ENCODE measurements at regions not wholly inside any gene's neighbourhood (a gene's known extent, or its start where the extent isn't known, plus 50 kb on each side); places are given as distances from the start of the nearest gene placed in this dataset.

- Histone ChIP-seq H3K9me2 (no peaks in the 10 kb centered on the region), H3K9ac (no peak overlapping the region), H3K4me2 (no peak overlapping the region), H4K20me1 (ENCODE audit: insufficient read depth) (no peaks in the 10 kb centered on the region), H3K36me3 (replicated peaks in 1 of 2; ENCODE audit: control insufficient read depth in 1 of 2, insufficient read depth in 2 of 2, low read length in 1 of 2) (no peaks in the 10 kb centered on the region), H3K27me3 (ENCODE audit: insufficient read depth) (no peaks in the 10 kb centered on the region), H3K9me3 (0 out of 2 replicates have a peak, but pooled peaks cover 4% of the 10 kb centered on the region), H3K79me2 (ENCODE audit: insufficient read depth) (no peaks in the 10 kb centered on the region), H3K27ac (ENCODE audit: low read depth in 2 of 2, low read length in 1 of 2) (no peak overlapping the region), H2AFZ (ENCODE audit: low read depth) (no peak overlapping the region), H3K4me3 (ENCODE audit: low read depth in 2 of 2, low read length in 1 of 2) (no peak overlapping the region), H3K4me1 (ENCODE audit: control insufficient read depth in 1 of 2, insufficient read depth in 2 of 2, low read depth in 1 of 2, low read length in 1 of 2) (peaks cover 0 to 28% of the 10 kb centered on the region in 2 experiments; a peak in 2 of 4 replicates), H3F3A (replicated peaks; ENCODE audit: insufficient read depth) (peaks cover 13% of the 10 kb centered on the region)
- CTCF ChIA-PET, result no interaction called here
- DNase-seq, result no peak
- TF ChIP-seq, protein P1, sequence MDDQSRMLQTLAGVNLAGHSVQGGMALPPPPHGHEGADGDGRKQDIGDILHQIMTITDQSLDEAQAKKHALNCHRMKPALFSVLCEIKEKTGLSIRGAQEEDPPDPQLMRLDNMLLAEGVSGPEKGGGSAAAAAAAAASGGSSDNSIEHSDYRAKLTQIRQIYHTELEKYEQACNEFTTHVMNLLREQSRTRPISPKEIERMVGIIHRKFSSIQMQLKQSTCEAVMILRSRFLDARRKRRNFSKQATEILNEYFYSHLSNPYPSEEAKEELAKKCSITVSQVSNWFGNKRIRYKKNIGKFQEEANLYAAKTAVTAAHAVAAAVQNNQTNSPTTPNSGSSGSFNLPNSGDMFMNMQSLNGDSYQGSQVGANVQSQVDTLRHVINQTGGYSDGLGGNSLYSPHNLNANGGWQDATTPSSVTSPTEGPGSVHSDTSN (IDR thresholded peaks at IDR 0.05), result no peak
- TF ChIP-seq RCOR1 (IDR thresholded peaks at IDR 0.05; ENCODE audit: low read length) (no peak), MEF2A (IDR thresholded peaks at IDR 0.05; ENCODE audit: borderline replicate concordance, low read depth) (no peak), JUND (IDR thresholded peaks at IDR 0.05) (no peak), YY1 (IDR thresholded peaks at IDR 0.05; ENCODE audit: low read depth) (no peak), MXI1 (IDR thresholded peaks at IDR 0.05; ENCODE audit: low read depth, low read length) (no peak), EP300 (IDR thresholded peaks at IDR 0.05; ENCODE audit: borderline replicate concordance in 1 of 2, low read depth in 1 of 2, low read length in 1 of 2) (no peak), CHD2 (IDR thresholded peaks at IDR 0.05; ENCODE audit: low read length, partially characterized antibody) (no peak), FOSL2 (IDR thresholded peaks at IDR 0.05; ENCODE audit: borderline replicate concordance, low read depth) (no peak), RXRA (IDR thresholded peaks at IDR 0.05; ENCODE audit: borderline replicate concordance, low read depth) (no peak), TAF1 (IDR thresholded peaks at IDR 0.05; ENCODE audit: borderline replicate concordance, low read depth, low read length) (no peak), RFX5 (IDR thresholded peaks at IDR 0.05; ENCODE audit: low read length) (no peak), TEAD4 (IDR thresholded peaks at IDR 0.05; ENCODE audit: borderline replicate concordance, insufficient read depth) (no peak), ZBTB33 (IDR thresholded peaks at IDR 0.05; ENCODE audit: borderline replicate concordance, low read depth) (no peak), GATA2 (CRISPR knock-in tag; IDR thresholded peaks at IDR 0.05) (no peak)
- POLR2A ChIA-PET, result no interaction called here
These were observed 205.1 kb downstream of the CHIC2 start for GRCh38 chr4:53859305-53859704.

GRCh38 chr4:53858744-53859143 lies 205.7 kb downstream of the CHIC2 start:
- Histone ChIP-seq H3K9ac (no peak overlapping the region), H3K27me3 (ENCODE audit: insufficient read depth) (no peaks in the 10 kb centered on the region), H3K27ac (ENCODE audit: low read depth in 2 of 2, low read length in 1 of 2) (no peak overlapping the region), H3K4me1 (ENCODE audit: control insufficient read depth in 1 of 2, insufficient read depth in 2 of 2, low read depth in 1 of 2, low read length in 1 of 2) (peaks cover 0 to 26% of the 10 kb centered on the region in 2 experiments; a peak in 2 of 4 replicates), H3K4me3 (ENCODE audit: low read depth in 2 of 2, low read length in 1 of 2) (no peak overlapping the region), H3K36me3 (replicated peaks in 1 of 2; ENCODE audit: control insufficient read depth in 1 of 2, insufficient read depth in 2 of 2, low read length in 1 of 2) (no peaks in the 10 kb centered on the region), H3K4me2 (no peak overlapping the region), H2AFZ (ENCODE audit: low read depth) (no peak overlapping the region), H4K20me1 (ENCODE audit: insufficient read depth) (no peaks in the 10 kb centered on the region), H3K9me3 (0 out of 2 replicates have a peak, but pooled peaks cover 4% of the 10 kb centered on the region), H3K9me2 (no peaks in the 10 kb centered on the region), H3K79me2 (ENCODE audit: insufficient read depth) (no peaks in the 10 kb centered on the region), H3F3A (replicated peaks; ENCODE audit: insufficient read depth) (peaks cover 13% of the 10 kb centered on the region)
- 75% methylated on average over 1 of the region's 1 CpG for WGBS (ENCODE audit: low lambda C conversion rate)
- ChIA-PET POLR2A (no interaction called here), CTCF (no interaction called here)
- no peak for DNase-seq
- TF ChIP-seq RAD21 (IDR thresholded peaks at IDR 0.05; ENCODE audit: low read length) (no peak), RXRA (IDR thresholded peaks at IDR 0.05; ENCODE audit: borderline replicate concordance, low read depth) (no peak)
